HG02759 (cell line): ENCODE measurements at regions not wholly inside any gene's neighbourhood (a gene's known extent, or its start where the extent isn't known, plus 50 kb on each side); places are given as distances from the start of the nearest gene placed in this dataset.
"Not testable (repeated sequence)": the region's sequence is repeated elsewhere in the genome, so short reads cannot be mapped to it uniquely, and the experiment has no call there.

Source experiments
- ATAC-seq: cut with Tn5 transposase; IDR thresholded peaks from one replicate; pipeline ENCODE4 v1.9.1; 2021; ENCODE audit warnings: mild to moderate bottlenecking, moderate library complexity; ENCODE audit not compliant: unreplicated experiment

DNA sequence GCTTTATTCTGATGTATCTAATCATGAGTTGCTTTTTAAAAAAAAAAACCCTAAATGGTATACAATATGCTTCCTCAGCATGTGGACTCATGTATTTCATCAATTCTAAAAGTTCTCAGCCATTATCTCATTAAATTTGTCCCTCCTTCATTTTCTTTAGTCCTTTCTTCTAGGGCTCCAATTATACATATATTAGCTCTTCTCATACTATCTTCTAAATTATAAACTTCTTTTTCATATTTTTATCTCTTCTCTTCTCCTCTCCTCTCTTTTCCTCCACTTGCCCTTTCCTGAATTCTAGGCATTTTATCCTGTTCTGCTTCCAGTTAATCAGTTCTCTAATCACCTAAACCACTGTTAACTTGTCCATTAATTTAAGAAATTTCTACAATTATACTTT lies 55.0 kb upstream of the IL33 start:
- ATAC-seq = no peak

DNA sequence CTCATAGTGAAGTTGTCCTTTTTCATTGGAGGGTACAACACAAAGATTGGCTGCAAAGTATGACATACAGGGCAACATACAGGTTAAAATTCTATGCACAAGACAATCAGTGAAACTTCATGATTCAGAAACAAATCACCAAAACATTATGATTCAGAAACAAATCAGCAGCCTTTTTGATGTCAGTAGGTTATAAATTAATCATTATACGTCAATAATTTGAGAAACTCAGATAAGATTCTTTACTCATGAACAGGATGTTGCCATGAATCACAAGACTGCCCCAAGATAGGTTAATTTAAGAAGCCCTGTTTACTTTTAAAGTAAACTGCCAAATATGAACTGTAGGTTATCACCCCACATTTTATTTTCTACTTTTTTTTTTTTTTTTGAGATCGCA lies 62.2 kb upstream of the IL33 start:
- no peak for ATAC-seq

DNA sequence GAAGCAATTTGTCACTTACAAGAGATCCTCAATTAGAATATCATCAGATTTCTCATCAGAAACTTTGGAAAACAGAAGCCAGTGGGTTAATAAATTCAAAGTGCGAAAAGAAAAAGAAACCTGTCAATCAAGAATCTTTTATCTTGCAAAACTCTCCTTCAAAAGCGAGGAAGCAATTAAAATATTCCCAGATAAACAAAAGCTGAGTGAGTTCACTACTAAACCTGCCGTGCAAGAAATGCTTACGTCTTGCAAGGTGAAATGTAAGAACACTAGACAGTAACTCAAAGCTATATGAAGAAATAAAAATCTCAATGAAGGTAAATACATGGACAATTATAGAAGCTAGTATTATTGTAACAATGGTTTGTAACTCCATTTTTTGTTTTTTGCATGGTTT lies 62.8 kb upstream of the IL33 start:
- ATAC-seq = no peak

DNA sequence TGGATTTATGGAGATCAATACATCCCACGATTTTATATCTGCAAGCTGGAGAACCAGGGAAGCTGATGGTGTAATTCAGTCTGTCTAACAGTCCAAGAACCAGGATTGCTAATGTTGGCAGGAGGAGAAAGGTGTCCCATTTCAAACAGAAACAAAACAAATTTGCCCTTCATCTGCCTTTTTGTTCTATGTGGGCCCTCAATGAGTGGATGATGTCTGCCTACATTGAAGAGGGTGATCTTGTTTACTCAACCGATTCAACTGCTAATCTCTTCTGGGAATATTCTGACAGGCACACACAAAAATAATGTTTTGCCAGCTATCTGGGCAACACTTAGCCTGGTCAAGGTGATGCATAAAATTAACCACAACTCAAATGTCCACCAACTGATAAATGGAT lies 65.1 kb upstream of the IL33 start:
- ATAC-seq = no peak

DNA sequence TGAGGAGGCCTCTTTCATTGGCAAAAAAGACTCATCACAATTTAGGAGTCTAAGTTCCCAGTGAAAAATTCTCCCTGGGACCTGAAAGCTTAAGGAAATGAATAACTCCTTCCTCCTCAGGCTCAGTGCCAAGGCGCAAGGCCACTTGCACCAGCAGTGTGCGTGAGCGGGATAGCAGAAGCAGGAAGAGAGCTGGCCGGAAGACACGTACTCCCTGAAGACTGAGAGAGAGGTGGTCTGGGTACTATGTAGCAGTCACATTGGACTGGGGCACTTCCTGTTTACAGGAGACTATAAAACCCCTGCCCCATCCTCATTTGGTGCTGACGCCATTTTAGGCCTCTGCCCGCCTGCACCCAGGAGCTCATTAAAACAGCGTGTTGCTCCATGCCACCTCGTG lies 66.3 kb upstream of the IL33 start:
- ATAC-seq = no peak

DNA sequence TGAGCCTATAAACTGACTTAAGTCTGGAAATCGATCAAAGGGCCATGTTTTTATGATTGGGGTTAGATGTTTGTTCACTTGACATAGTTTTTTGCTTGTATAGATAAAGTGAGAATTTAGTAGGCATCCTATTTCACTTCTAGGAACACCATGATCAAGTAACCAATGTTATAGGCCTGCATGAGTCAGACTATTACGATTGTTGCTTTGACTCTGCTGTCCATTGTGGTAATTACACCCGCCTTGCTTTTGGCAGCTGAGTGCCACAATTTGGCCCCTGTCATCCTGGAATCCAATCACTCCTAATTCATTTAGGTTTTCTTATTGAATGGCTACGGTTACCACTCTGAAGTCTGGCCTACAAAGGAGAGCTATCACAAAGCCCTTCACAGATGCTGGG lies 67.8 kb upstream of the IL33 start:
- ATAC-seq = no peak

DNA sequence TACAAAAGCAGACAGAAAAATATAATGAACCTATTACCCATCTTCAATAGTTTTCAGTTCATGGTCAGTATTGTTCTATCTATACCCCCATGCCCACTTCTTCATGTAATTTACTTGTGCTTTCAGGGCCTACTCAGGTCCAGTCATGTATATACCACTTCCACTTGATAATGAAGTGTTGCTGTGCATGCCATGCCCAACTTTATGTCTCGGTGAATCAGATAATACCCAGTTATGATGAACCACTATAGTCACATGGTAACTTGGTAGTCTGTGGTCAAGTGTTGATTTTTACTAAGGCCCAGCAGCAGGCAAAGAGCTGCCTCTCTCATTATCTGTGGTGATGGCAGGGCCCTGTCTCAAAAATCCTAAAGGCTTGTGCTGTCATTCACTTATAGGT lies 70.7 kb upstream of the IL33 start:
- no peak for ATAC-seq

DNA sequence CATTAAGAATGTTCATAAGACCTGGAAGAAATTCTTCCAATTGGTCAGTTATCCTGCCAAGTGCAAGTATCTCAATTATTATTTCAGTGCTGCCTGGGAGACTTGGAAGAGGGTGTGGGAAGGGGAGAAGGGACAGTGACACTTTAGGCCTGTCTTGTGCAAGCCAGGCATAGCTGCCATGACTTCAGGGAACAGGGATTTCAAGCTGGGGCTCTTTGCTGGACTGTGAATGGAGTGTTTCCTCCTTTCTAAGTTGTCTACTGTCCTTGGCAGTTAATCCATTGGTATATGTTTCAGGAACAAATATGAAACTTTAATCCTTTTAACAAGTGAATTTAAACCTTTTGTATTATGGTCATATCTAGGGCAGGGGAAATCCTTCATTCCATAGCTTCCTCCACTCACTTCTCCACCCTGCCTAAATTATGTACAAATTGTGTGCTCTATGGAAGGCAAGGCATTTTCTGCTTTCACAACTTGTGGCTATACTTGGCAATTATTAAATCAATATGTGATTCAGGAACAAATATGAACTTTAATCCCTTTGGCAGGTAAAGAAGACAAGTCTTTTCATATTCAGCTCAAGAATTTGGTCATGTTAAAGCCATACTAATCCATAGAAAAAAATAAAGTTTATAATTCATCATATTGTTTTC lies 72.7 kb upstream of the IL33 start:
- ATAC-seq = no peak

DNA sequence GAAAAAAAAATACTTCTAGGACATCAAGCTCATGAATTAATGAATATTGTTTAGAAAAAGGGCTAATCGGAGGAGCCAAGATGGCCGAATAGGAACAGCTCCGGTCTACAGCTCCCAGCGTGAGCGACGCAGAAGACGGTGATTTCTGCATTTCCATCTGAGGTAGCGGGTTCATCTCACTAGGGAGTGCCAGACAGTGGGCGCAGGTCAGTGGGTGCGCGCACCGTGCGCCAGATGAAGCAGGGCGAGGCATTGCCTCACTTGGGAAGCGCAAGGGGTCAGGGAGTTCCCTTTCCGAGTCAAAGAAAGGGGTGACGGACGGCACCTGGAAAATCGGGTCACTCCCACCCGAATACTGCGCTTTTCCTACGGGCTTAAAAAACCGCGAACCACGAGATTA lies 79.8 kb upstream of the IL33 start:
- ATAC-seq = not testable (repeated sequence)

DNA sequence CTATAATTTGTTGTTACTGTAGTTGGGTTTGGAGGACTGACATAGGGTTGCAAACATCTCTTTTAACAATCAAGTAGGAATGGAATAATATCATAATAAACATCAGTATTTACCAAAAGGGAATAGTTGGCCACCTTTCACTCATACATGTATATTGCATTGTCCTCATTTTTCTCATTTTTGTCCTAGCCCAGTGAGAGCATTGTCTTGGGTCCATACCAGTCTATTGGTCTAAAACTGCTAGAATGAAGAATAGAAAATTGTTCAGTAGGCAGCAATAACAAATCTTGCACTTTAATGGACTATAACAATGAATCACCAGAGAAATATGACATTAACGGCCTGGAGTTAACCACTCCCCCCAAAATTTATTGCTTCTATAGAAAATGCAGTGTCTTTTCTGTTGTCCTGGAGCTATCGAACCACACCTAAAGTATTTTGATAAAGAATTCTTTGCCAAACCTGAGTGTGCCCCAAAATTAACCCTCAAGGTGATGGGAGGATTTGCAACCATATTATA lies 80.9 kb upstream of the IL33 start:
- no peak for ATAC-seq

DNA sequence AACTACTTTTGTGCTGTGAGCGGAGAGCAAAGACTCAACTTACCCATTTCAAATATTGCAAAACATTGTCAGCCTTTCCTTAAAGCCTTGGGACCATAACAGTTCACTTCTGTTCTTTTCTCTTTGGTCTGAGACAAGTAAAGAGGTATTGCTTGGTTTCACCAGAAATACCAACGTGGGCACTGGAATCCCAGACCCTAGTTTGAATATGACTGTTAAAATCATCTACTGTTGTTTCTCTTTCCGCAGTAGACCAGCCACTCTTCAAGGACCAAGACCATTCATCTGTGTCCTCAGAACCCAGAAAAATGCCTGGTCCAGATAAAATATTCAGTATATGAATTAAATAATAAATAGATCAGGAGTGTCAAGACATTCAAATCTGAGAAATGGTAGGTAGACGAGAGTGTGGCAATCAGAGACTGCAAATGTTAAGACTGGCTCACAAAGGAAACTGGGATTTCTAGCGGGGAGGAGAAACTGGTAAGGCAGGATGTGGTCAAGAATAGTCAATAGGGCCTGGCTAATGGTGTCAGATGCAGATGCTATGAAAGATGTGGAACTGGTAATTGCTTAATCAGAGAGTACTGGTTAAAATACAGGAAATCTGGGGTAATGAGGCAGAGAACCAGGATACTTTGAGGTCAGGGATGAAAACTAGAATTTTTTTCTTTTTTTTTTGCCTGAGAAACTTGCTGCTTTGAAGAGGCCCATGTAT lies 82.1 kb upstream of the IL33 start:
- ATAC-seq = peak; percentile 81

DNA sequence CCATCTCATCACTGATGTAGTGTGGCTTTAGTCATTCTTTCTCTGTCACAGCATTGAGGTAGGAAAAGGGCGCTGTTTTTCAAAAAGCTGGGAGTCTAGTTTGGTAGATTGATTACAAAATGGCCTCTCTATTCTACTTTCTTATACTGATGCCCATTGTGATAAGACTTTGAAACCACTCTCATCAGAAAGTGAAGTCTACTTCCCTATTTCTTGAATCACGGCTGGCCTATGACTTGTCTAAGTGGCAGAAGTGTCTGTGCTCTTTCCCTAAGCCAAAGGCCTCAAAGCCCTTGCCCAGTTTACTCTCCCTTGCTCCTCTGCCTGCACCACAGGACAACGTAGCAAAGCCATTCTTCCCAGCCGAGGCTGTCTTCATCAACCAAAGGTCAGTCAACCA lies 83.0 kb upstream of the IL33 start:
- ATAC-seq = no peak

DNA sequence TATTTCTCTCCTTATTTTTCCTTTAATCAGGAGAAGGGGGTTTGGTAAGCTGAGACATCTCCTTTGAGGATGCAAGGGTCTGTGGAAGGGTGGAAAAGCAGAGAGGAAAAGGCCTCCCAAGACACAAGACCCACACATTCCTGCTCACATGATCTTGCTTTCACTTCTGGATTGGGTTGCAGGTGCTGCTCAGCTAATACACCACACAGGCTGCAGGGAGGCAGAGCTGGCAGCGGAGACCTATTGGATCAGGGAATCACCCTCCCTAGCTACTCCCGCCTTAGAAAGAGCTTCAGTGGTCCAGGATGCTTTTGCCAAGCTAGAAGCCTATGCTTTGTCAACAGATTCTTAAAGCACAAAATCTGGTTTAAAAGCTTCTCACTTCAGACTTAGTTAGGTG lies 87.6 kb upstream of the IL33 start:
- no peak for ATAC-seq

DNA sequence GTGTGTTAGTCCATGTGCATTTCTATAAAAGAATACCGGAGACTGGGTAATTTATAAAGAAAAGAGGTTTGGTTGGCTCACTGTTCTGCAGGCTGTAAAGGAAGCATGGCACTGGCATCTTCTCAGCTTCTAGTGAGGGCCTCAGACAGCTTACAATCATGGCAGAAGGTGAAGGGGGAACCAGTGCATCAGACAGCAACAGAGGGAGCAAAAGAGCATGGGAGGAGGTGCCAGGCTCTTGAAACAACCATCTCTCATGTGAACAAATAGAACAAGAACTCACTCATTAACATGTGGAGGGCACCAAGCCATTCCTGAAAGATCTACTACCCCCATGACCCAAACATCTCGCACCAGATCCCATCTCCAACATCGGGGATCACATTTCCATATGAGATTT lies 89.2 kb upstream of the IL33 start:
- no peak for ATAC-seq

DNA sequence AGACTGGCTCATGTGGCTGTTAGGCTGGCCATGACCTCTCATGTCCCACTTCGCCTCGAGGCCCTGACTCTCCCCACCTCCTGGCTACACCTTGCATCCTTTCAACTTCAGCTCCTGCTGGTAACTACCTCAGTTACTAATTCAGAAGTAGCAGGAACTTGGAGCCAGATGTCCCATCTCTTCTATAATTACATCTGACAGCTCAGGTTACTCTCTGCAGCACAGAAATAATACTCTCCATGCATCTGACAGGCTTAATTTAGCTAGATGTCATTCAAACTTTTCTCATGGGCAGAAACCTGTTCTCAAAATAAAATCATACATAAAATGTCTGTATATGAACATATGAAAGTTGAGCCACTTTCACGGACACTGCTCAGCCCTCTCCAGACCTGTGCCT lies 92.2 kb upstream of the IL33 start:
- ATAC-seq = no peak

DNA sequence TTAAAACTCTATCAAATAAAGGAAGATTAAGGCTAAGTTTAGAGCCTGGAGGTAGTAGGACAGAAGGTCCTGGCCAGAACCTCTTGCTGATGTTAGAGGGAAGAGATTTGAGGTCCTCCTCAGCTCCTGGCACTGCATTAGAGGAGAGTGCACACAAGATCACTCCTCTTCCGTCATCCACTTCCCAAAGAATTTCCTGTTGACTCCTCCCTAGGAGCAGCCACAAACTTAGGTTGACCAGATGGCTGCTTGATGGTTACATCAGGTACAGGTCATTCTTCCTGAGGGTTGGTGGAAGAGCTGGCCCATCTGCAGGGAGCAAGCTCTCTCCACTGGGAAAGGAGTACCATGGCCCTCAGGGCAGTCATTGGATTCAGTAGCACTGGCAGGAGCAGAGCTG lies 93.9 kb upstream of the IL33 start:
- no peak for ATAC-seq

DNA sequence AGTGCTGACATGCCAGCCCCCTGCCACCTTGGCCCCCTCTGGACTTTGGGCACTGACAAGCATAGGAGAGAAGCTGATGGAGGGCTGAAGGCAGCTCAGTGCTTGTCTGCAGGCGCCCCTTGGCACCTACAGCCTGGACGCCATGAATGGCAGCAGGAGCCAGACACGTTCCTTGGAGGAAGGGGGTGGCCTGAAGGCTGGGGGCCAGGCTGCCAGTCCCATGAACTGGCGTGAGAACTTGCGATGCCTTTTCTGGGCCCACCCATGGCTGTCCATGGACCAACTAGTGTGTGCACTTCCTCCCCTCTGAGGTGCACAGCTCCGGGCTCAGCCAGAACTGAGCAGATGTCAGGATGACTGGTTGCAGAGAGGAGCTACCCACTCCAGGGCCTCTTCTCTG lies 99.0 kb upstream of the RANBP6 start:
- no peak for ATAC-seq

DNA sequence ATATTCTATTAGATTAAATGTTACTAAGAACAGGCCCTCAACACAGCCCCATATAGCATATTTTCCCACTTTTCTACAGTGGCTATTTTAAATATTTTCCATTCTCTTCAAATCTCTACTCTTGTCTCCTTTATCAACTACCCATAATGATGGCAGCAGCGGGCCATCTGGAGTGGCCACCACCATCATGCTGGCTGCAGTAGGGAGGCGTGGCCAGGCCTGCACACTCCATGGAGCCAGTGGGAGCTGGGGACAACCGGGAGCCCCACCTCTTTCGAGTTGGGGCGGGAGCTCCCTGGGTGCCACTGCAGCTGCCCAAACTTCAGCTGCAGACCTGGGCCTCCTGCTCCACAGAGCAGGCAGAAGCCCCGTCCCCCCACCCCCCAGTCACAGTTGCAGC lies 98.4 kb upstream of the RANBP6 start:
- no peak for ATAC-seq

DNA sequence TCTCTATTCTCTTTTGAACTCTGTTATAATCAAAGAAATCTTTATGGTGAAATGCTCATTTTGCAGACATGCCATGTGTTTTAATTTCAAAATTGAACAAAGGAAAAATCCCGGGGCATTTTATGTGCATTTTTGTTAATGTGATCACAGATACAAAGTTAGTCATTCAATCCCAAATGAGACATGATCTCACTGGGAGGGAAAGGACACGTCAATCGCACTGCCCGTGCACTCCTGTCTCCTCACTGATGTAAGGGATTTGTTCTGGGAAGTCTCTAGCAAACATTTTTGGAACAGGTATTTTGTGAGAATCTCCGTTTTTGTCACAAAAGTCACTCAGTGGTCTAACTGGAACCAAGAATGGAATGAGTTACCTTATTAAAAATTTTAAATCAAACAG lies 97.9 kb upstream of the RANBP6 start:
- ATAC-seq = no peak

DNA sequence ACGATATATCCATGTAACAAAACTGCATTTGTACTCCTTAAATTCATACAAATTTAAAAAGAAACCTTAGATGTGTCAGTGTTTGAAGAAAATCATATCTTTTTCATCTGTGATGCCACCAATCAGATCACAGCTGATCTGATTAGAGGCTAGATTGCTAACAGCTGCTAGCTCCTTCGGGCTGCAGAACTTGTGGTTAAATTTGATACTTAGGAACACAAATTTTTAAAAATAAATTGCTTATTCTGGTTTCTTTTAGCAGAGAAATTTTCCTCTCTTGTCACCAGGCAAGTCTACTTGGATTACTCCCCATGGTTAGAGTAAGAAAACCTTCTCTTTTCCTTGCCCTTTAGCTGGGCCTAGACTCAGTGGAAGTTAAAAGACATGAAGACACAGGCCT lies 94.6 kb upstream of the RANBP6 start:
- ATAC-seq = no peak

DNA sequence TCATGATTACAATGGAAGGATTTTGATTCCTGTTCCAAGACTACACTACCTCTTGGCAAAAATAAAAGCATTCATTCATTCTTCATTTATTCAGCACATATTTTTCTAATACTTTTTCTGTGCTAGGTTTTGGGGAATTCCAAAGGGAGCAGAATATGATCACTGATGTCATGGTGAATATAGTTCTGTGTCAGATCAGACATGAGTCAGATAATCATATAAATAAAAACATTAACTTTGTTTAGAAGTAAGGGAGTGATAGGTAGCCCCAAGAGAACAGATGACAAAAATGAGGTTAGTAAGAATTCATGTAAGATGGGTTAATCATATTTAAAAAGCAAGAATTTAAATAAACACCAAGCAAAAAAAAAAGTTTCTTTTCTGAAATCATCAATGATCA lies 94.1 kb upstream of the RANBP6 start:
- no peak for ATAC-seq

DNA sequence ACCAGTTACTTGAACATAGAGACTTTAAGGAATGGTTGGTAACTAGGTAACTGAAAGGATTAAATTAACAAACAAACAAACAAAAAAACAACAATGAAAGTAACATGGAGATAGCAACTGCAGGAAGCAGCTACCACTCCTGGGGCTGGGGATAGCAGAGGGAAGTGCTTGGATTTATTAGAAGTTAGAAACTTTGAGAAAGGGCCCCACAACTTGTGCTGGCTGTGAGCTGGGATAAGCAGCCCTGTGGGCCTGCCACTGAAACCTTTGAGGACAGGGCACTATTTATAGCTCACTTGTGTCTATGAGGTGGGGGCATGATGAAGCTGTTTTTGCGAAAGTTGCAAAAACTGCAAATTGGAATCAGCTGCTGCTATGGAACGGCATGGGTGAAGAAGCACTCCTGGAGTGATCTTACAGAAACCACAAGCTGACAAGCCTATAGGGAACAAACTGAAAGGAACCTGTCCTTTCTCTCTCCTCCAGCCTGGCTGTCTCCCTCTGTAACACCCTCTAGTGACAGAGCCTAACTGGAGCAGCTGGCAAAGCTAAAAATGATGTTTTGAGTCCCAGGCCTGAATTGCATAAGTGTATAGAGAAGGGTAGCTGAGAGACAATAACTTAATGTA lies 91.4 kb upstream of the RANBP6 start:
- peak; percentile 84 for ATAC-seq
